GM23248 (cell line): ENCODE measurements at regions not wholly inside any gene's neighbourhood (a gene's known extent, or its start where the extent isn't known, plus 50 kb on each side); places are given as distances from the start of the nearest gene placed in this dataset.

Source experiments
- EZH2 ChIP-seq: fragments of 200-600 bp; sonication (generic); IDR thresholded peaks from 2 replicates; pipeline ENCODE4 v1.6.1; 2018; ENCODE audit warnings: antibody characterized with exemption, mild to moderate bottlenecking; ENCODE audit not compliant: insufficient read depth, poor library complexity, severe bottlenecking
- EZH2phosphoT487 ChIP-seq: fragments of 200-600 bp; sonication (generic); IDR thresholded peaks from 2 replicates; pipeline ENCODE4 v1.6.1; 2018; ENCODE audit warnings: antibody characterized with exemption, moderate library complexity, mild to moderate bottlenecking, low read depth; ENCODE audit not compliant: insufficient read depth

GRCh38 chr4:43886196-43886595 lies 562.4 kb downstream of the KCTD8 start:
- TF ChIP-seq EZH2 (no peak), EZH2phosphoT487 (no peak)
